ENCODE measurements at regions not wholly inside any gene's neighbourhood (a gene's known extent, or its start where the extent isn't known, plus 50 kb on each side); places are given as distances from the start of the nearest gene placed in this dataset.

GRCh38 chr12:124098101-124098757 lies 125.2 kb downstream of the ZNF664 start:
- DNase-seq (ENCODE audit: low read depth in 1 of 2, low spot score in 2 of 2) (no peak), FAIRE-seq (no peak)
- Histone ChIP-seq H2AK5ac (ENCODE audit: low read depth, low read length) (no peak overlapping the region), H2BK5ac (ENCODE audit: low read depth, low read length) (no peak overlapping the region), H4K8ac (ENCODE audit: extremely low read depth, insufficient read depth, low read length) (no peak overlapping the region), H2AFZ (ENCODE audit: low read length) (no peak overlapping the region), H3K23me2 (ENCODE audit: low read depth, low read length) (peaks cover 3% of the 10 kb centered on the region; the same call in 1 of the 2 replicates), H3K4me2 (ENCODE audit: insufficient read depth in 1 of 2, low read depth in 2 of 2, low read length in 2 of 2) (no peak overlapping the region), H3K9me3 (ENCODE audit: insufficient read depth in 2 of 2, low read depth in 1 of 2, low read length in 1 of 2) (peaks cover 0 to 9% of the 10 kb centered on the region in 2 experiments; a peak in 3 of 4 replicates), H3K23ac (ENCODE audit: insufficient read length) (no peak overlapping the region), H2BK15ac (ENCODE audit: low read length) (0 out of 2 replicates have a peak overlapping the region, but pooled peaks have one; percentile 25), H3K56ac (replicated peaks; ENCODE audit: insufficient read length, low read depth, low read length) (no peak overlapping the region), H3K4me3 (ENCODE audit: extremely low read depth in 1 of 4, insufficient read depth in 2 of 4, low read depth in 3 of 4, low read length in 4 of 4) (no peak overlapping the region), H3K27me3 (replicated peaks in 1 of 4; ENCODE audit: control insufficient read depth in 3 of 4, extremely low read depth in 1 of 4, insufficient read depth in 3 of 4, low read length in 3 of 4) (no peaks in the 10 kb centered on the region; a peak in 1 of 7 replicates), H4K20me1 (replicated peaks in 1 of 2; ENCODE audit: control insufficient read depth in 1 of 2, insufficient read depth in 2 of 2, low read length in 2 of 2) (peaks cover 0 to 1% of the 10 kb centered on the region in 2 experiments), H3K79me1 (ENCODE audit: low read depth, low read length) (no peaks in the 10 kb centered on the region), H2BK20ac (ENCODE audit: low read length) (peak overlapping the region; percentile 75; the same call in 1 of the 2 replicates), H3K36me3 (ENCODE audit: control insufficient read depth in 2 of 4, insufficient read depth in 4 of 4, low read length in 3 of 4) (no peaks in the 10 kb centered on the region), H3K14ac (ENCODE audit: insufficient read length) (no peak overlapping the region), H4K91ac (replicated peaks; ENCODE audit: insufficient read length, low read length) (no peak overlapping the region), H3K18ac (ENCODE audit: extremely low read depth, low read length) (no peak overlapping the region), H3K4me1 (replicated peaks in 1 of 4; ENCODE audit: control insufficient read depth in 3 of 4, insufficient read depth in 4 of 4, low read length in 3 of 4) (no peaks in the 10 kb centered on the region; a peak in 2 of 7 replicates), H3K27ac (ENCODE audit: low read depth, low read length) (no peak overlapping the region), H3K4ac (replicated peaks; ENCODE audit: insufficient read length, low read depth, low read length) (no peak overlapping the region), H4K5ac (ENCODE audit: insufficient read length, low read depth, low read length) (no peak overlapping the region), H2BK120ac (replicated peaks; ENCODE audit: low read depth, low read length) (no peak overlapping the region), H3K79me2 (ENCODE audit: control insufficient read depth in 1 of 2, insufficient read depth in 2 of 2, low read length in 2 of 2) (no peaks in the 10 kb centered on the region), H2BK12ac (ENCODE audit: low read depth, low read length) (no peak overlapping the region), H3K9ac (replicated peaks in 1 of 4; ENCODE audit: extremely low read depth in 1 of 4, low read depth in 3 of 4, low read length in 3 of 4) (no peak overlapping the region)
- TF ChIP-seq SP4 (IDR thresholded peaks at IDR 0.05; ENCODE audit: low read length) (no peak), BCL11A (IDR thresholded peaks at IDR 0.05; ENCODE audit: low read depth in 2 of 2, low read length in 2 of 2) (no peak), BACH1 (IDR thresholded peaks at IDR 0.05; ENCODE audit: low read length) (0 out of 2 replicates have a peak, but pooled peaks have one; percentile 13), MAFK (IDR thresholded peaks at IDR 0.05; ENCODE audit: low read depth, low read length) (peak; percentile 42; the same call in 1 of the 2 replicates)
- POLR2A ChIA-PET (ENCODE audit: partially characterized antibody): no interaction called here
- CTCF ChIA-PET (ENCODE audit: partially characterized antibody): interaction anchor here (0.7 to 1.7 kb wide), 4 partner anchors 9 to 262 kb away, joined by 3 to 4 read pairs (median 3); no protein-coding TSS in a partner anchor
- WGBS, 2 experiments (ENCODE audit: extremely low coverage in 1 of 2, insufficient coverage in 1 of 2, insufficient read length in 1 of 2, insufficient replicate concordance in 2 of 2, low coverage in 1 of 2, low lambda C conversion rate in 2 of 2, missing lambda C conversion rate in 1 of 2): 94% methylated on average over 14 of the region's 14 CpGs; no CpG with 5 or more reads in 1 of the 2 experiments
